GM18907 (cell line): ENCODE measurements at regions not wholly inside any gene's neighbourhood (a gene's known extent, or its start where the extent isn't known, plus 50 kb on each side); places are given as distances from the start of the nearest gene placed in this dataset.

Experiments used
- ATAC-seq: cut with Tn5 transposase; IDR thresholded peaks from one replicate; pipeline ENCODE4 v1.9.1; 2021; ENCODE audit warnings: mild to moderate bottlenecking, moderate library complexity; ENCODE audit not compliant: unreplicated experiment

DNA sequence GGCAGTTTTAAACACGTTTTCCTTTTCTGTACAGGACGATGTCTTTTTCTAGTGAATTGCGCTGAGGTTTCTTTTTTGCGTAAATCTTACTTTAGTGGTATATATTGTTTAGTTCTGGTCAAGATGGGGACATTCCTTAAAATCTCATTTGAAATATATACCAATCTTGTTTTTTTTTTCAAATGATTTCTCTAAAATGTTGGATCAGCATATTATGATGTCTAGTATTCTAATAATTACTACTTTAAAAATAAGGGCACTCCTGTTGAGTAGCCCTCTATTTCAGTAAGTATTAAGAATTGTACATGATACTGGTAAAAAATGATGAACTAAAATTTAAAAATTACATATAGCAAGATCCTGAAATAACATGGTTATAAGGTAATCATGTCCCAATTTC, 224.1 kb upstream of the ARHGAP24 start:
- no peak for ATAC-seq

- no peak for ATAC-seq
Measured at GRCh38 chr4:85257817-85258370, 217.1 kb upstream of the ARHGAP24 start.

DNA sequence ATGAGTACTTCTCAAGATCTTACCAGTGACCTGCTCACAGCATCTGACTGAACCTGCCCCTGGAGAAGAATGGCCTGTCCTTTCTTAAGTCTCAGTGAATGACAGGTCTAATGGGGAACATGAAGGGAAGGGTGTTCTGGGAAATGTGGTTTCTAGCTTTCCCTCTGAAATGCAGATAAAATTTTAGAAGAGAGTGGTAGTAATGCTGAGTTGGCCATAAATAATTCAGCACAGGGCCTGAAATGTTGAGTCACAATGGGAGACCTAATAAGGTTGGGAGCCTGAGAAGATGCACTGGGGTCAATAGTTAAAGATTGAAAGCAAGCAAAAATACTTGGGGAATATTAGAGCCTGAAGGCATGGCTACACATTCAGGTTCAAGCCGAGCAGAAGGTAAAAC, 214.9 kb upstream of the ARHGAP24 start:
- no peak for ATAC-seq

GRCh38 chr4:85265234-85265633, 209.7 kb upstream of the ARHGAP24 start:
- no peak for ATAC-seq

GRCh38 chr4:85268188-85268587, 206.8 kb upstream of the ARHGAP24 start:
- ATAC-seq = no peak

DNA sequence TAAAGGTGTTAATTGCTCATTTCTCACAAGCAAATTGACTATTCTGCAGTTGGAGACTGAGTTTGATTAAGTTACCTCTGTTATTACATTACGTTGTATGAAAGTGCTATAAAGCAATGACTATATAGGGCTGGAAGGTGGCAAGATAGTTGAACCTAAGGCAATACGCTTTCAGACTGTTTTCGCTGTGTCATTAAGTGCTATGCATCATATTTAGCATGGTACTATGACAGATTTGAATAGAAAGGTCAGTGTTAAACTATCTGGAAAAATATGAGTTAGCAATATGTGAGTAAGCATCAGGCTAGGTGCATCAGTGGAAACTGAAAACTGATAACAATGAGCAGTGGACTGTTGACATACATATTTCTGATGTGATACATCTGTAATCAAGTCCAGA, 206.0 kb upstream of the ARHGAP24 start:
- ATAC-seq = no peak

DNA sequence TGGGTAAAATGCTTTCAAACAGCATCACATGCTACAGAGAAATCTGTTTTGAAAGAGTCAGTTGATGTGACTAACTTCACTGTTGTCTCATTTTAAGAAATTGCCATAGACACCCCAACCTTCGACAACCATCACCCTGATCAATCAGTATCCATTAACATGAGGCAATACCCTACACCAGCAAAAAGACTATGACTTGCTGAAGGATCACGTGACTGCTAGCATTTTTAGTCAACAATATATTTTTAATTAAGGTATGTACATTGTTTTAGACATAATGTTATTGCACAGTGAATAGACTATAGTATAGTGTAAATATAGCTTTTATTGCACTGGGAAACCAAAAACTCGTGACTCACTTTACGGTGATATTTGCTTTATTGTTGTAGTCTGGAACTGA, 200.0 kb upstream of the ARHGAP24 start:
- ATAC-seq = no peak

GRCh38 chr4:85280963-85281362, 194.0 kb upstream of the ARHGAP24 start:
- no peak for ATAC-seq

- ATAC-seq = no peak
Measured at GRCh38 chr4:85291226-85291625, 183.7 kb upstream of the ARHGAP24 start.

- no peak for ATAC-seq
Measured at GRCh38 chr4:85298037-85298436, 176.9 kb upstream of the ARHGAP24 start.

GRCh38 chr4:85302193-85302736, 172.7 kb upstream of the ARHGAP24 start:
- no peak for ATAC-seq

DNA sequence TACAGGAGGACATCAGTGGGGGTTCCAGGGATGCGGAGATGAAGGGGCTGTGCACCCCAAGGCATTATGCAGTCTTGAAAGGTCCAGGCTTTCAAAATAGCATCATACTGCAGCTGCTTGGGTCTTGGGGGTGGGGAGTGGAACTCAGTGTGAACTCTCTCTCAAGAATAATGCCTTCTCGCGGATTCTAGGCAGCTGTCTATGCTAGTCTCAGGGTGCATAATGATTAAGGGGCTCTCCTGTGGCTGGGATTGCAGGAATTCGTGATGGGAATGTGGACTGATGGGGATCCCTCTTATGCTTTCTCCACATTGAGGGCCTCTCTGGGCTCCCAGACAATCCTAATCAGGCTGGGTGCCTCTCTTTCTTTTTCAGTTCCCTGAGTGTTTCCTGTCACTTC, 172.2 kb upstream of the ARHGAP24 start:
- no peak for ATAC-seq

DNA sequence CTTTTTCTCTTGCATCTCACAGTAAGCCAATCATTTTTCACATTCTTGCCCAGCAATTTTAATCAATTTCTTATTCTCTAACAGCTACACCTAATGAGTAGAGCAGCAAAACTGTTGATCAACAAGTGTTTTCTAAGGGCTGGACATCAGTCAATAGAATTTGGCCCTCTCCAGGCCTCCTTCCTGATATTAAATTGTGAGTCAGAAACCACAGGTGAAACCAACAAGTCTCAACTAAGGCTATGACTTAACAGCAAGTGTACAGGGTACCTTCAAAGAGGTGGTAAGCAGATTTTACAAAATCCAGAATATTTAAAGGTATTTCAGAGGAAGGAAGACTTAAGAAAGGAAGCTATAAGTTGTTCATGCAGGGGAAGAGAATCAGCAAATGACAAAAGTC, 156.5 kb upstream of the ARHGAP24 start:
- no peak for ATAC-seq

DNA sequence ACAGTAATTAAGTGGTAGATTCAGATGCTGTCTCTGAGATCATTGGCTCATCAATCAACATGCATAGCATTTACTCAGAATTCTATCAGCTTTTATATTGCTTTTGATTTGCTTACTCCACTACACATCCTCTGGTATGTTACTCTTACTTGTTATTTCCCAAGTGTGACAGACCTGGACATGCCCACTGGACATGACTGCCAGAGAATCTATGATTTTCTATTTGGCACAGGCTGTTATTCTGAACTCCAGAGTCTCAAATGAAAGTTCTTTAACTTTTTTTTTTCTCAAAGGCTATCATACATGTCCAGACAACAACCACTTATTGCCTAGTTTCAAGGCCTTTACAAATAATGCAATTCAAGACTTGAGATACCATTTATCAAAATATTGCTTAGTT, 116.1 kb upstream of the ARHGAP24 start:
- no peak for ATAC-seq

- ATAC-seq = no peak
Measured at GRCh38 chr4:85362550-85362949, 112.4 kb upstream of the ARHGAP24 start.

DNA sequence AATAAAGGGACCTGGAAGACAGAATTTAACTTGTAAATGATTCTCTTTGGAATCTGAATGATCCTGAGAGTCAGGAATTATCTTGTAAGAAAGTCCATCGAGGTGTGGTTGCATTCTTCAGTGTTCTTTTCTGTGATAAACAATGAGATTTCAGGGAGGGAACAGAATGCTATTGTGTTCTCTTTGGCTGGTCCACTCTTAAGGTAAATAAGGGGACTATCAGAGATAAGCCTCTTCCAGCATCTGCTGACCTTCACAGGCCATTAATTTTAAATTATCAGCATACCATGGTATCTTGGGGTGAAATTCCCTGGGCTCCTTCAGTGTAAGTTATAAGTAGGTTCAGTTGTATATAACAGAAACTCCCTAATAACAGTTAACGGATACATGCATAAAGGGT, 107.1 kb upstream of the ARHGAP24 start:
- no peak for ATAC-seq

DNA sequence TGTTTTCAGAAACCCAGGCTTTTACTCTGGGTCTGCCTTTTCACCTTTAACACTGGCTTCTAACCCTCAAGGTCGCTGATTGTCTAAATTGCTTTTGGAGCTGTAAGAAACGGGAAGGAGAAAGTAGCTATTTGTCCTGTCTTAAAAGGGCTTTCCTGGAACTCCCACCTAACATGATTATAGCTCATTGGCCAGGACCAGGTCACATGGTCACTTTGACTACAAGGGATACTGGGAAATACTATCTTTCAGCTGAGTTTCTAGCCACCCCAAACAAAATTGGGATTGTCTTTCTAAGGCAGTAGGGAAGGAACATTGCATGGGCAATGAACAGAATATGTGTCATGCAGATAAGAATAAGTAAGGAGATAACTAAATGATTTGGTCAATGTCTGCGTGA, 106.7 kb upstream of the ARHGAP24 start:
- ATAC-seq = no peak

DNA sequence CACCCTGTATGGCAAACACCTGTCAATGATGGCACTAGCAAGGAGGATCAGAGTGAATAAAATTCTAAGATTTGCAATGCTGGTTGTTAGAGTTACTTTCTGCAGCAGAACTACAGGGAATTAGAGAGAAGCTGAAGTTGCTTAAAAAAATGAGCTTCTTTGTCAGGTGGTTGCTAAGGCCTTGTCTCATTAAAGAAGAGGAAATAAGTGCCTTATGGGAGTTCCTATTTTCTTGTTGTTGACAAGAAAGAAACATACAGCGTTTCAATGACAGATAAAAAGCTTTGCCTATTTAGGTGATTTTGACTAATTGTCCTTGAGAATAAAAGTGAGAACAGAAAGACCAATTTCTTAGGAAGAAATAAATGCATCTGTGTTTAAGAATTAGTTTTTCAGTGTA, 106.0 kb upstream of the ARHGAP24 start:
- no peak for ATAC-seq

DNA sequence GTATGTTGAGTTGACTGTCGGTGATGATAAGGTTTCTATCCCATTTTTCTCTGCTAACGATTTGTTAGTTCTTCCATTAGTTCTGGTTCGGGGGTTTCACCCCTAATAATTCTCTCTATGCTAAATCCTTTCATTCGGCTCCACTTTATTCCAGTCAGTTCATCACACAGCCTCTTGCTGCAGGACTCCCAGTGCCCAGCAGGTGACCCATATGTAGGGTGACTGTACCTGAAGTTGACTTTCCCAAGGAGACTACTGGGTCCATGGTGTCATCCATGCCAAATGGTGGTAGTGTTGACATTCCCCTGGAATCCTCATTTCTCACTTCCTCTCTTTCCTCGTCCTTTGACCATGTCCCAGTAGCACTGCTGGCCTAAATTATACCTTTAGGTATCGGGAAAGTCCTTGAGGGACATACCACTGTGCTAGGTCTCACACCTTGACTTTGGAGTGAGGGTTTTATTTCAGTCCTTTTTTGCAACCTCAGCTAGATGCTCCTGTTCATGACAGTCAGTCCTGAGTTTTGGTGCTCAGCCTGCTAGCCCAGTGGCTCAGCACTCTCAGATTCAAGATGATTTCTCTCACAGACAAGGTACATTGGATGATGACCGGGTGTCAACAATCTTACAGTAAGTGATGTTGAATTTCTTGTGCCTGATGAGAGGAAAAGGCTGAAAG, 105.1 kb upstream of the ARHGAP24 start:
- peak; percentile 17 for ATAC-seq

DNA sequence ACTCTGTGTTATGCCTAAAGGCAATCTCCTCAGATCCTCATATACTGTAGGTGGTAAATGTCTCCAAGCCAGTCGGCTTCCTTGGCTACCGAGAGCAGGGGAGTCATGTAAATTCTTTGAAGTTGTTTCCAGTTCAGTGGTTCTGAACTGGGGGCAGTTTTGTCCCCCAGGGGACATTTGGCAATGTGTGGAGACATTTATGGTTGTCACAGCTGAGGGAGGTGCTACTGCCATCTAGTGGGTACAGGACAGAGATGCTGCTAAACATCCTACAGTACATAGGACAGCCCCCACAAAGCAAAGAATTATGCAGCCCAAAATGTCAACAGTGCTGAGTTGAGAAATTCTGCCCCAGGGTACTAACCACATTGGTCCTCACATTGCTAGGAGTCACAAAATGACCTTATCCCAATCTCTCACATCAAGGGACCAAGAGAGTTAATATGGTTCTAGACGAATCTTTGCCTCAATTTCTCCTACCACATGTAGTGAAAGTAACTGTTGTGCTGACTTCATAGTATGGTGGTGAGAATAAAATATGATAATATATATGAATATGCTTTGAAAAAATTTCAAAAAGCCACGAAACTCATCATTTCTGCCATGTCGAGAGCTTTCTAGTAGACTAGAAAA, 104.4 kb upstream of the ARHGAP24 start:
- peak; percentile 94 for ATAC-seq

GRCh38 chr4:85372966-85373365, 102.0 kb upstream of the ARHGAP24 start:
- ATAC-seq = no peak

GRCh38 chr4:85376285-85376684, 98.7 kb upstream of the ARHGAP24 start:
- no peak for ATAC-seq
